WTC11 (cell line): ENCODE measurements at regions not wholly inside any gene's neighbourhood (a gene's known extent, or its start where the extent isn't known, plus 50 kb on each side); places are given as distances from the start of the nearest gene placed in this dataset.

ENCODE experiments used
- ATF3 ChIP-seq: sonication (generic); formaldehyde crosslinking; conservative IDR thresholded peaks from 2 replicates; pipeline ENCODE4 v1.8.1; 2022; ENCODE audit warnings: mild to moderate bottlenecking, missing genetic modification reagents
- CTCF ChIP-seq: fragments of 200-600 bp; IDR thresholded peaks from 2 replicates; pipeline ENCODE4 v1.8.0; 2022; ENCODE audit warnings: antibody characterized with exemption
- FOXP4 ChIP-seq: sonication (generic); formaldehyde crosslinking; IDR thresholded peaks from 2 replicates; pipeline ENCODE4 v1.8.0; 2022; ENCODE audit warnings: mild to moderate bottlenecking, missing genetic modification reagents
- NR3C1 ChIP-seq: sonication (generic); formaldehyde crosslinking; conservative IDR thresholded peaks from 2 replicates; pipeline ENCODE4 v1.8.1; 2023; ENCODE audit warnings: low read depth, mild to moderate bottlenecking, missing genetic modification reagents
- SP1 ChIP-seq: sonication (generic); formaldehyde crosslinking; conservative IDR thresholded peaks from 2 replicates; pipeline ENCODE4 v1.8.1; 2022; ENCODE audit warnings: missing genetic modification reagents
- STAT6 ChIP-seq: sonication (generic); formaldehyde crosslinking; conservative IDR thresholded peaks from 2 replicates; pipeline ENCODE4 v1.8.1; 2023; ENCODE audit warnings: mild to moderate bottlenecking, low read depth, missing genetic modification reagents, moderate library complexity
- TCF7 ChIP-seq: sonication (generic); formaldehyde crosslinking; IDR thresholded peaks from 2 replicates; pipeline ENCODE4 v1.8.0; 2022; ENCODE audit warnings: mild to moderate bottlenecking, low read depth, missing genetic modification reagents, moderate library complexity

GRCh38 chr3:105051111-105051510 lies 315.6 kb upstream of the ALCAM start:
- TF ChIP-seq SP1 (CRISPR knock-in tag) (no peak), CTCF (no peak), ATF3 (CRISPR knock-in tag) (no peak), STAT6 (CRISPR knock-in tag) (no peak), NR3C1 (CRISPR knock-in tag) (no peak), FOXP4 (CRISPR knock-in tag) (no peak), TCF7 (CRISPR knock-in tag) (no peak)
